ENCODE measurements at regions not wholly inside any gene's neighbourhood (a gene's known extent, or its start where the extent isn't known, plus 50 kb on each side); places are given as distances from the start of the nearest gene placed in this dataset.

GRCh38 chr12:91920741-91921140 lies 224.9 kb downstream of the BTG1 start:
- TF ChIP-seq, protein P1, sequence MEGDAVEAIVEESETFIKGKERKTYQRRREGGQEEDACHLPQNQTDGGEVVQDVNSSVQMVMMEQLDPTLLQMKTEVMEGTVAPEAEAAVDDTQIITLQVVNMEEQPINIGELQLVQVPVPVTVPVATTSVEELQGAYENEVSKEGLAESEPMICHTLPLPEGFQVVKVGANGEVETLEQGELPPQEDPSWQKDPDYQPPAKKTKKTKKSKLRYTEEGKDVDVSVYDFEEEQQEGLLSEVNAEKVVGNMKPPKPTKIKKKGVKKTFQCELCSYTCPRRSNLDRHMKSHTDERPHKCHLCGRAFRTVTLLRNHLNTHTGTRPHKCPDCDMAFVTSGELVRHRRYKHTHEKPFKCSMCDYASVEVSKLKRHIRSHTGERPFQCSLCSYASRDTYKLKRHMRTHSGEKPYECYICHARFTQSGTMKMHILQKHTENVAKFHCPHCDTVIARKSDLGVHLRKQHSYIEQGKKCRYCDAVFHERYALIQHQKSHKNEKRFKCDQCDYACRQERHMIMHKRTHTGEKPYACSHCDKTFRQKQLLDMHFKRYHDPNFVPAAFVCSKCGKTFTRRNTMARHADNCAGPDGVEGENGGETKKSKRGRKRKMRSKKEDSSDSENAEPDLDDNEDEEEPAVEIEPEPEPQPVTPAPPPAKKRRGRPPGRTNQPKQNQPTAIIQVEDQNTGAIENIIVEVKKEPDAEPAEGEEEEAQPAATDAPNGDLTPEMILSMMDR (conservative IDR thresholded peaks at IDR 0.05) = no peak
- TF ChIP-seq ZFX (IDR thresholded peaks at IDR 0.05) = no peak
